ENCODE measurements at regions not wholly inside any gene's neighbourhood (a gene's known extent, or its start where the extent isn't known, plus 50 kb on each side); places are given as distances from the start of the nearest gene placed in this dataset.

DNA sequence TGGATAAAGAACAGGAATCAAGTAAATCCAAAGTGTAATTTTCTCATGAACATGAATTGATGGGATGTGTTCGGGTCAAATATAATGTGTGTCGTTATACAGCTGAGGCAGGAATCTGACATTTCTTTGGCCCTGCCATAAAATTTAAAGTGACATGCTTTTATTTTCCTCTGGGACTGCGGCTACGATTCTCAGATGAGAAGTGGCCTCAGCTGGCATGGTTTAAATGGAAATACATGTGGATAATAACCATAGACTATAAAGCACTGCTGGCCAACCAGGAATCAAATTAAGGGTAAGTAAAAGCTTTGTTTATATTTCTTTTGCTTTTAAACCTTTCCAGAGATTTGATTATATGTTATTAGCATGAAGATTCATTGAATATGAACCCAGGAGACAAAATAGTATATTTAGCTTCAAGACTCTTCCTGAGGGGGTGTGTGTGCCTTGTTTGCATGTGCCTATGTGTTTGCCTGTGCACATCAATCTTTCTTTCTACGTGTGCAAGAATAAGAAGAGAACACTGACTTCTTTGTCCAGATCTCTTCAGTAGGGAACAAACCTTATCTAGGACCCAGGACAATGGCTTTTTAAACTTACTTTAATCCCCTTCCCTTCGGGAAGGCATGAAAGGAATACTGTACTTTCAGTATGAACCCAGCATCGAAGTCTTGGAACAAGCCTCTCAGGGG, 629.0 kb upstream of the PFKP start:
- TF ChIP-seq CTCF (IDR thresholded peaks at IDR 0.05; ENCODE audit: extremely low read depth, missing control alignments), result no peak

DNA sequence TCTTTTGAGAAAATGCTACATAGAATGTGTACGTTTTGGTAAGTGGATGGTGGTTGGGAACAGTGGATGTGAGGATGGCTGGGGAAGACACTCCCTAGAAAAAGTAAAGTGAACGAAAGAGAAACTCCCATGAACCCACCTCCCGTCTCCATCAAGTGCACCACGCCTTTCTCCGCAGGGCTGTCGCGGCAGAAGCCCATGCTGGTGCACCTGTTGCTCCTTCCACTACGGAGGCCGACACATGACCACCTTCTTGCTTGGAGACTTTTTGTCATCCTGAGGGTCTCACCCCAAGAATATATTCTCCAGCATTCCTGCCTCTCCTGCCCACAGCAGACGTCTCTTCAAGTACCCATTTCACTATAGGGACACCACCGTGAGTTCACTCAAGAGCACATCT, 630.4 kb upstream of the PFKP start:
- TF ChIP-seq CTCF (IDR thresholded peaks at IDR 0.05; ENCODE audit: extremely low read depth, missing control alignments), result no peak
- no peak for DNase-seq (ENCODE audit: low spot score)

More for the DNA sequence above, 629.0 kb upstream of the PFKP start:
- no peak for DNase-seq (ENCODE audit: low spot score)

GRCh38 chr10:2431961-2432360, 635.4 kb upstream of the PFKP start:
- no peak for TF ChIP-seq CTCF (IDR thresholded peaks at IDR 0.05; ENCODE audit: extremely low read depth, missing control alignments)
- no peak for DNase-seq (ENCODE audit: low spot score)

DNA sequence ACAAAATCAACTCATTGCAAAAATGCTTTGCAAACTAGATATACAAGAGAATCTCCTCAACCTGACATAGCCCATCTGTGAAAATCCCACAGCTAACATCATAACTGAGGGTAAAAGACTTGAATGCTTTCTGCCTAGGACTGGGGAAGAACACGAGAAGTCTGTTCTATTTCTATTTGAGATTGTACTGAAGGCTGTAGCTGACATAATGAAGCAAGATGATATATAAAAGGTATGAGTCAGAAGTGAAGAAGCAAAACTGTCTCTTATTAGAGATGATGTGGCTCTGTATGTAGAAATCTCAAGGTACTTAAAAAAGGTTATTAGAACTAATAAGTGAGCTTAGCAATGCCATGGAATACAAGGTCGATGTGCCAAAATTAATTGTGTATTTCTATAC, 639.9 kb upstream of the PFKP start:
- DNase-seq (ENCODE audit: low spot score), result no peak
- TF ChIP-seq CTCF (IDR thresholded peaks at IDR 0.05; ENCODE audit: extremely low read depth, missing control alignments), result no peak

- DNase-seq (ENCODE audit: low spot score), result no peak
- no peak for TF ChIP-seq CTCF (IDR thresholded peaks at IDR 0.05; ENCODE audit: extremely low read depth, missing control alignments)
Measured at GRCh38 chr10:2425320-2425719, 642.0 kb upstream of the PFKP start.

DNA sequence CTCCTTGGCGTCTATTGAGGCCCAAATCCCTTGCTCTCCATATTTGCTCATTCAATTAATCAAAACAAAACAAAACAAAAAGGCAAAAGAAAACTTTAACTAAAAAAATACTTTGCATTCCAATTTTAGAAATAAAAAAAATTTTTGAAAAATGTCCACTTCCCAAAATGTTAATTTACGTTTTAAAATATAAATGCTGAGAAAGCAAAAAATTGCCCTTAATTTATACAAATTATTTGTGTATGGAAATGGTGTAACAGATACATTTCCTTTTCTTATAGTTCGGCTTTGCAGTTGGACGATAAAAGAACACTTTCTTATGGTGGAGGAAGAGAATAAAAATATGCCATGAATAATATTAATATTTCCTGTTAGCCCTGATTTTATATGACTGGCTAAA, 652.8 kb upstream of the PFKP start:
- no peak for DNase-seq (ENCODE audit: low spot score)
- no peak for TF ChIP-seq CTCF (IDR thresholded peaks at IDR 0.05; ENCODE audit: extremely low read depth, missing control alignments)

GRCh38 chr10:2414039-2414438, 653.3 kb upstream of the PFKP start:
- no peak for TF ChIP-seq CTCF (IDR thresholded peaks at IDR 0.05; ENCODE audit: extremely low read depth, missing control alignments)
- DNase-seq (ENCODE audit: low spot score), result no peak

Measured in GM20000 (cell line).